Stimulated activated CD4-positive, alpha-beta T cell treated with anti-CD3 and anti-CD28 coated beads, Interleukin-4, amount 100 ng/mL, for 4 hours (primary cell): ENCODE measurements at regions not wholly inside any gene's neighbourhood (a gene's known extent, or its start where the extent isn't known, plus 50 kb on each side); places are given as distances from the start of the nearest gene placed in this dataset.

Experiments
- DNase-seq, 2 experiments: peaks; one replicate each; pipeline ENCODE4 v3.0.0-alpha.2; 2020

DNA sequence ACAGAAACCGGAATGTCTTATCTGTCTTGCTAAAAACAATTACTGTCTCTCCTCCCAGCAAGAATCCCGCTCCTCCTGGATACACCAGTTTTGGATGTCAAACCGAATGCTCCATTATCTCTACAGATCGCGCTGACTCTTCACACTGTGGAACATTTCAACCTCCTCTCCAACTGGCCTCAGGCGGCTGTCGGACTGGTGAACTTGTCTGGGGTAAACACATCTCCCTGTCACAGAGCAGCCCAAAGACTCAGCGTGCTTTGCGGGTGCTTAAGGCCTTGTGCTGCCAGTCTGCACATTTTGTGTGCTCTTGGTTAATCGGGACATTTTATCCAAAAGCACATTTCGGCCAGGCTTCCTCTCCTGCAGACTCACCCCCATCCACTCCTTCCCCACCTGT, 173.1 kb downstream of the ICOS start:
- no peak for DNase-seq

DNA sequence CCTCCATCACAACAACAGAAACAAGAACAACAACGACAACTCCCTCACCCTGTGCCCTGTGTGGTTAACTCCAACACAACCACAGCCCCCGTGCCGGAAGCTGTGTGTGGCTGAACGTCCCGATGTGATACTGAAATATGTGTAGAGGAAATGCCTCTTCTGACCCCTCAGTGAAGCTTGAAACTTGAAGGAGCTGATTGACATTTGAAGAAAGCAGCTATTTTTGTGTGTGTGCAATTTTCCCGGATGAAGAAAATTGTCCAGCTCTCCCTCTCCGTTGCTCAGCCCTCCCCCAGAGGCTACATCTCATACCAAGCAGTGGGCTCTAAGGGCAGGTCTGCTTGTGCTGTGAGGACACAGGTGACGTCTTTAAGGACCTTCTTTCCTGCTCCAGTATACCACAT, 173.8 kb downstream of the ICOS start:
- peak; percentile 26 to 42 for DNase-seq

DNA sequence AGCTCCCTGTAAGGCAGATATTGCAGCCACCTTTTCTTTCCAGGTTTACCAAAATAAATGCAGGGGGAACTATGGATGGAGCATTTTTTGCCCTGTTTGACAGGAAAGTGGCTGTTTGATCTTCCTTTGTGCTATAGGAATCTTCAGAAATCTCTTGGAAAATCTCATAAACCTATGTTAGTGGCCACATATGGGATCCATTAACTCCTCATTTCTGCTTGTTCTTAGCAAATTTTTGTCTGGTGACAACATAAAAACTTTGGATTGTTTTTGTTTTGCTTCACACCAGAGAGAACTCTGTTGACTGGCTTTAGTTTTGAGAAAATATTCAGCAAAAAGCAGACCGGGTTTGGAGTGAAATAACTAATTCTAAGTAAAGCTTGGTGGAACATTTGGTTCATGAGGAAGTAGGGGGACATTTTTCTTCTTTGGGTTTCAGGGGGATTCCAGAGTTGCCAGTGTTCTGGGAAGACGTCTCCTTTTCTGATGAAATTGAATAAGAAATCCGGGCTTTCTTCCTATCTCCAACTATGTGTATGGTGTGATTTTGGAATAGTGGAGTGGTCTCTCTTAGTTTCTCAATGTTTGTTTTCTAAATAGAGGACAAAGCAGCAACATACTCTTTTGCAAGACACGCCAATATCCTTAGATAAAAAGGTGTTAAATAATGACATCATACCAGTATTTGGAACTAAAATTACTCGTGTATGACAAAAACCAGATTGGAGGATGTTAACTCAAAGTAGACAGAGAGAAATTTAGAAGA, 174.4 kb downstream of the ICOS start:
- no peak for DNase-seq

DNA sequence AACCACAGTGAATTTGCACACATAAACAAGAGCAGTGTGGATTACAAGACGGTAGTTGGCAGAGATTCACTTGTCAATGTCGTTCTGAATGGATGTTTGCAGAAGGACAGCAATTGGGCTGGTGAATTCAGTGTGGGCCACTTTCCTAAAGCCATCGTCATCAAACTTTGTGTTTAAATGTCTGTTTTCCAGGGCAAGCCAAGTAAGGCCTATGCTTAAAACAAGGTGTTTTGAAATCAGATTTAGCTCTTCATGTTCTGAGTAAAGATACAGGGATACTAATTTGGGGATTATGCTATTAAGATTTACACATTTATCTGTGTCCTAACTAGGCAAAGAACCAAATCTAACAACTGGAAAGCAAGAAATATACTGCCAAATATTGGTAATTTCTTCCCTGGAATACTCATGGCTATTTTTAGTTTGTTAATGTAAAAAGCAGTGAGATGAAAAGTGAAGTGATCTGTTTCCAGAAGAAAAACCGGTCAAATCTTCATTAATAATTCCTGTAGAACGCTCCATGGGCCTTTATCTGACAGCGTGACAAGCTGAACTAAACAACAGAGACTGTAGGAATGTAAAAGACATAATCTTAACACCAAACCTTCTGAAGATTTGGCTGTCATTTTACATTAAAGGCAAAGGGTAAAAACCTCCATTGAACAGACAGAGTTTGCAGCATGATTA, 175.7 kb downstream of the ICOS start:
- no peak for DNase-seq

DNA sequence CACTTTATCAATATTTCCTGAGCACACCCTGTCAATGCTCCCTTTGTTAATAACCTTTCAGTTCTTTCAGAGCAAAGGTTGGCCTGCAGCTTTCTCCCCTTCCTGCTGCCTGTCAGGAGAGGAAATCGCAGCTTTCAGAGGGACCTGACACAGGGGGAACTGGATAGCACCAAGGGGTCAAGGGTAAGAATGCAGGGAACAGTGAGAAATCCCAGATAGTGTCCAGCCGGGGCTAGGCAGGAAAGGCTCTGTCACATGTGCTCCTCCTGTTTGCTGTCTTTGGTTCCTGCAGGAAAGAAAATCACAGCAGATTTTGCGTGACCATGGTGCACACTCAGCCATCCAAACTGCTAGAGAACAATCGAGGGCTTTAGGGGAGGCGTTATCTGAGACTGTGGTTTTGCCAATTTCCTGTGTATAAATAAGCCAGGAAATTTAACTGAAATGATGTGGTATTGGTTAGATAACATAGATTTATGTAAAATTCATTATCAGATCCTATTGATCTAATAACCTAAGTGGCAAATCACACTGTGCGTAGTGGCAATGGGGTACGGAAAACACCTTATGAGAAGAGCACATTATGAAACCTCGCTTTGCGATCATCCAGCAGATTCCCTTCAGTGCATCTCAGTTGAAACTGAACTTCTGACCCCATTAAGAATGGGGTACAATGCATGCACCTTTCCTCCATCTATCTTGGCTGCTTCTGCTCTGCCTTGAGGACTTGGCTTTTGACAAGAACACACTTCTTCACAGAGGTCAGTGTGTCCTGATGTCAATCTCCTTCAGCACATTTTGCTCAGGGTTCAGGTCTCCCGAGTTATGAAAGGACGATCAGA, 178.0 kb downstream of the ICOS start:
- DNase-seq = no peak

DNA sequence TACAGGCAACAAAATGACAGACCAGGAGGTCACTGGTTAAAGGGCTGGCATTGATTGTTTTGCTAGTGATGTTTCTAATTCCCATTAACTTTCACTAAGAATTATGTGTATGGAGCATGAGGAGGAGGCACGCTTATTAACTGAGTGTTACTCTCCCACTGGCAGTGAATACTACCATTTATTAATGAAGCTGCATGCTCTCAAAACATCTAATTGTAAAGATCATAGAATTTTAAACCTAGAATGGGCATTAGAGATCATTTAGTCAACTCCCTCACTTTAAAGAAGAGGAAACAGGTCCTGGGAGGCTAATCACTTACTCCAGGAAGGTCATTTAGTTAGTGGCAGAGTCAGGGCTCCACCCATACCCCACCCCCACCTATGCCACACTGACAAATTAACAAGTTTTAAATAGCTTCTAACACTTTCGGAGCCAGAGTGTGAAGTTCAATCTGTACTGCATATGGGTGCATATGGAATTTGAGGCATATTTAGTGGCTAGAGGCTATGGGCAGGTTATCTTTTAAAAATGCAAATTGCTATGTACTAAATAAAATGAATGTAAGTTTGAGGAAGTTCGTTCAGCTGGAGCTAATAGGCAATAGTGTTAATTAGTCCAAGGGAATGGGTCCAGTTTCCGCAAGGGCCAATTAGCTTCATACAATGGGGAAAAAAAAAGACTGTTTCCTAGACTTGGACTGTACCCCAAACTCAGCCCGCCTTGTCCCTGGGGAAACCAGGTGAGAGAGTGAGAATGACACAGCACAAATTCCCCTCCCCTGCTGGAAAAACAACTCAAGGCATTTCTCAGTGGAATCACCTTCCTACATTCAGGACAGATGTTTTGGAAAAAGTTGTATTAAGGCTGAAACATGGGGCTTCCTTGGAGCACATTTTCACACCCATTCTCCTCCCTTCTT, 178.8 kb downstream of the ICOS start:
- no peak for DNase-seq

DNA sequence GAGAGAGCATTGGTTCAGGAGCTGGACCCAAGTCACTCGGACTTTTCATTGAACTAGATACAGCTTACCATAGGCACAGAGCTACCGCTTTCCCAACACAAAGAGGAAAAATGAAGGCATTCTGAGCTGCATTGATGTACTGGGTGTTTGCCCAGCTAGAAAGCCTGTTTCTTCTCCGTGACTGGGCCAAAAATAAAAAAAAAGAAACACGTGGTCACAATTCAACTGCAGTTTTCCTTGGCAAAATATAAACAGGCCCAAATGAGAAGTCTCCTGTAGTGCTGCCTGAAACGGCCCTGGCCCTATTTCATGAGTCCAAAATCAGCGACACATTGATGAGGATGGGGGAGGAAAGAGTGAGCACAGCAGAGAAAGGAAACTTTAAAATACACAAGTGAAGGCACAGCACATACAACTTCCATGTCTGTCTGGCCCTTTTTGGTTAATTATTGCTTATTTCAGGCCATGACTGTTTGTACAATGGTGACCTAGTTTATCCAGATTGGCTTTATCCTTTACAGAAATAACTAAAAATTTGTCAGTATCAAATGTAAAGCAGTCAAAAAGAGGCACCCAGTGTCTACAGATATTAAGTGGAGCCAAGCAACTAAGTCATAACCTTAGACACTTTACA, 179.7 kb downstream of the ICOS start:
- no peak for DNase-seq

DNA sequence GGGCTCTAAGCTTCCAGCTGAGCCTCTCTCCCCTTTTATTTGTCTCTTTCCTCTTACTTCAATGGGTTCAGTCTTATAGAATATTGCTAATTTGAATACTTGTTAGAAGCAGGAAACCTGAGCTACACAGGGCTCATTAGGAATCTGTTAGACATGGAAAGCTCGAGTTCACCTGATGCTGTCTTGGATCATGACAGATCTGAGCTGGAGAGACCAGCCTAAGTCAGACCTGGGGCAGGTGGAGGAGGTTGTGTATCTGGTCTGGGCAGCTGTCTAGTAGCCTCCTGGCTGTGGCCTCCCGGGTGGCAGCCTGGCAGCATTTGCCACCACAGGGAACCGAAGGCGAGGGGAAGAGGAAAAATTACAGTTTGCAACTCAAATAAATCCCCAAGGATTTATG, 185.9 kb downstream of the ICOS start:
- no peak for DNase-seq

DNA sequence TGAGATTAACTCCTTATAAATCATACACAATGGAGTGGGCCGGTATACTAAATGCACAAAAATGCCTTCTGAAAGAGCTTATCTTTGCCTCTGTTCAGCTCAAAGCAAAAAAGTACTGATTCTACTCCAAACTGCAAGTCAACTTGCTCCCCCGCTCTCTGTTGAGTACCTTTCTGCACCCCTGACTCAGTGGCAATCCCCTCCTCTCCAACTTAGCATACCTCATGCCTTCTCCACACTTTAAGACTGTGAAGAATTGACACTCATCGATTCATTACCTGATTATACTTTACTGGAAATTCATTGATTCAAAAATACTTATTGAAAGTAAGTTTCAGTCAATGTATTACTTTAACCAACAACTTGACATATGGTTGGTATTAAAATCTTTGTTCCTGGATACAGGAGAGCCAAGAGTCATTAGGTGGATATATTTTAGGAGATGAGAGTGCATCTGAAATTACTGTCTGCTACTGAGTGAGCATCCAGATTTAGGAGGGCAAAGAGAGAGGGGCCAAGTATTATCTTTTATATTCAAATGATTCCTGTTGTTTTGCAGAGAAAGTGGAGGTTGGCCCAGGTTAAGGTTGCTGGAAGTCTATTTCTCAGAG, 187.7 kb downstream of the ICOS start:
- DNase-seq = no peak

DNA sequence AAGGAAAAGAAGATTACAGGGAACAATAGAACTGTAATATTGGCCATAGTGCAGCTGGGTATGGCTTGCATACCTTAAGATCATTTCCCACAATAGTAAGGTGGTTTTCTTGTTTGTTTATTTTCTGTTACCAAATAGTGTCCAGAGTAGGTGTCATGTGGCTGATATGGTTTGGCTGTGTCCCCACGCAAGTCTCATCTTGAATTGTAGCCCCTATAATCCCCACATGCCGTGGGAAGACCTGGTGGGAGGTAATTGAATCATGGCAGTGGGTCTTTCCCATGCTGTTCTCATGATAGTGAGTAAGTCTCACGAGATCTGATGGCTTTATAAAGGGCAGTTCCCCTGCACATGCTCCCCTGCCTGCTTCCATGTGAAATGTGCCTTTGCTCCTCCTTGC, 190.1 kb downstream of the ICOS start:
- no peak for DNase-seq

DNA sequence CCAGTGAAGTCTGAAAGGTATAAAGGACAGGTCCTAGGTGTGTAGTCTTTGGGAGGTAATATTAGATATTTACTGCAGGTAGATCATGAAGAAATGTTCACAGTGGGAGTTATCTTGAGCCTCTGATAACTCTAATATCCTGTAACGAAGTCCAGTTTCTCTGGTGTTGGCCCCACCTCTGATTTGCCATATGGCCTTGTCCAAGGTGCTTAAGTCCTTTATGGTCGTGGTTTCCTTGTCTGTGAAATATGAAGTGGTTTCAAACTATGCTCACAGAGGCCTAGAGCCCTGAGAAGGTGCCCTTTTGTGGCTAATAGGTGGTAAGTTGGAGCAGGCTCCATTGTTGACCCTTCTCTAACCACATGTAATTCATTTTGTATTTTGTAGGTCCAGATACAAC, 190.7 kb downstream of the ICOS start:
- DNase-seq = no peak

DNA sequence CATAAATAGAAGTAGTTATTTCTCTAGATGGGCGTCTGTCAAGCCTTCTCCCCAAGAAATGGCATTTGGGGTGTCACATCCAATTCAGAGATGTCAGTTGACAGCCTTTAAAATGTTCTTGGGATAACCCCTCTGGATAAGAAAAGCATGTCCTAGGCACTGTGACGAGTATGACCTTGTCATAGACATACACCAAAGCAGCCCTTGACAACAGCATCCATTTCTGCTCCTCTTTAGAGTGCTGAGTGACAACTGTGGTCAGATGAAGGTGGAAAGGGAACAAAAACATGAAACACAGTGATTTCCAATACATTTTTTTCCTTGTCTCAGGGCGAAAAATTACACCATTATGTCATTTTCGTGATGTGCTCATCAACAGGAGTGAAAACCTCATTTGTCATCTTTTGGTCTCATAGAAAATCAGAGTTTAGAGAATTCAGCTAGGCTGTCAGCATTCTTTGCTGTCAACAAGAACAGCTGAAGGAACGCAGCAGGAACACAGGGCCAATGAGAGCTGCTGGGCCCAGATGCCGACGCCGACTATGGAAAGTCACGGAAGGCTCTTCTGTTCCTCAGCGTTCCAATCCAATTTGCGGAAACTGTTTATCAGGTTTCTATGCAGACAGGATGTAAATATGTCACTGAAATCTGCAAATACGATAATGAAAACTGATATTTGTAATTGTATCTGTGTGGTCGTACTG, 193.2 kb downstream of the ICOS start:
- DNase-seq = no peak

DNA sequence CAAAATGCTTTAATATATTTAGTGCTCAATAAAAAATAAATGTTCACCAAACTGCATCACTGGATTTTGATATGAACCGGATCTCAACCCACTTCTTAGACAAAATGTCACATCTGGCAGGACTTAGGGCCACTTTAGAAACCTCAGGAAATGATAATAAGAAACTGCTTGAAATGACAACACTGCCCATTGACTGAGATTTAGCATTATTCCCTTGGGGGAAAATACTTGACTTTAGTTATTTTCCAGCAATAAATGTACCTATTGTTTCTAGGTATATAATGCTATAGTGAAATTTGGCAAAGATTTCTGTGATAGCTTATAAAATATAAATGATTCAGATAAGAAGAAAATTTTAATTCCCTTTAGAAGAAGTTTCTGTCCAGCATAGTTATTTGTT, 195.1 kb downstream of the ICOS start:
- no peak for DNase-seq

DNA sequence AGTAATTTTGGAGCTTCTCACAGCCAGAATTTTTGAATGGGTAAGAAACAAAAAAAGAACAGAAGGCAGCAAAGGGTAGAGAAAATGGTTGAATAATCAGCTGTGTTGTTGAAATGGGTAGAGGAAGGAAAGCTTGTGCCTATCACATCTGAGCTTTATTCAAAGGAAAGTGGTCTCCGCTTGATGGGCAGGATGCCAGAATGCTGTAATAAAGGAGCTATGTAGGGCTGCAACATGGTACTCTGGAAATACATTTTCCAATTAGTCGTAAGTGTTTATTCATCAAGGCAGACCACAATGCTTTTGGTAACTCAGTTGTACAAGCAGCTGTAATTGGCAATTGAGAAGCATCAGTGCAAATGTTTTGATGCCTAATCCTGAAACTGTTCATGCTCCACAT, 196.9 kb downstream of the ICOS start:
- DNase-seq = no peak

DNA sequence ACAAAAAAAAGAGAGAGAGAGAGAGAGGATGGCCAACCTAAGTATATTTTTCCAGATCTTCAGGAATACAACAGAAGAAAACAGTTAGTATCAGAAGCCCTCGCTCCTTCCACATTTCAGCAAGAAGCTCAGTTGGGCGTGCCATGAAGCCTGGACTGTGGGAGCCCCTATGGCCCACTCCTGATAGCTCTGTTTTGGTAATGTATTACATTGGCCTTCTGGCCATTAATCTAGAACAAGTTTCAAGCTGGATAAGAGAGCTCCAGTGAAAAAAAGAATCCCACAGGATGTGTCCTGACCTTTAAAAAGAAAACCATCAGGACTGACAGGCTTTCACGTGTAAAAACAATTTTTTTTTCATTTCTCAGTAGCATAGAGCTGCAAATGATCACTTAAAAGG, 197.9 kb downstream of the ICOS start:
- no peak for DNase-seq

DNA sequence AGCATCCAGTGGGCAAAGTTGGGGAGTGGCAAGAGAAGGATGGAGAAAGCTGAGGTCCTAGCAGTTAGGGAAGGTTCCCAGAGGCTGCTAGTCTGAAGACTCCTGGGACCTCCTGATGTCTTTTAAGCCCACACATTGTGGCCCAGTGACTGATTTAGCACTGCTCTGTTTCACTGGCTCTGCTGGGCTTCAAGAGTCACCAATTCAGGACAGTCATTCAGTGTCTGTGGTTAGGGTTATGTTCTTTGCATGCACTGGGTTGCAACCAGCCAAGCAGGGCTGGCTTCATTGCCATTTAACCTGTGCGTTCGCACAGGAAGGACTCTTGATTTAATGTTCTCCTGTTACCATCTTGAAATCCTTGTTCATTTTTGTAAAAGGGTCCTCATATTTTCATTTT, 199.2 kb downstream of the ICOS start:
- DNase-seq = no peak

DNA sequence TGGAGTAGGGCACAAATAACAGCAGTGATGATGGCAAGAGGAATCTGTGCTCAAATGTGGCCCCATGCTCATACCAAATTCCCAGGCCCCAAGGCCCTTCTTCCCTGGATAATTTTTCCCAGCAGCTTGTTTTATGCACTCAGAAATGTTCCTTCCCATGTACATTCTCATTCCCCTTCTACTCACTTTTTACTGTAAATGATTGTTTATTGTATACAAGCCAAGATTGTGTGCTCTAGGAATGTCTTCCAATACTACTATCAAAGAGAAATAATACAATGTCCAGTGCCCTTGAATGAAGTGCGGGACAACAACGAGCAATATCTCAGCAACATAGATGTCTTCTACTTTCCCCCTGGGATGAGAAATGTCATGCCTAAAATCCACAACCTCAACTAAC, 201.6 kb downstream of the ICOS start:
- DNase-seq = no peak

DNA sequence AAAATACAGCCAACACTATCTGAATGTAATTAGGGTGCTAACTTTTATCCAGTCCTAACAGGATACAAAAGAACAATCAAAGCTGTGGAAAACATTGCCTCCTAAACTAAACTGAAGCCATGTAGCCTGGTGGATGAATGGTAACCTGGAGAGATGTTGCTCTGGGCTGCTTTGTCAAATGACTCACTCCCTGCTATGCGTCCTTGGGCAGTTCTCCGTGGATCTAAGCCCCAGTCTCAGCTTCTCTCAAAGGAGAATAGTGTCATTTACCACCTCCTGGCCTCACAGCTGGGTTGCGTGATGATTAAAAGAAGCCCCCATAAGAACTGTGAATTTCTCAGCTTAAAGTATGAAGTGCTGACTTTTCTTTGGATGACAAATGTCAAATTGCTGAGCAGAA, 203.7 kb downstream of the ICOS start:
- no peak for DNase-seq

DNA sequence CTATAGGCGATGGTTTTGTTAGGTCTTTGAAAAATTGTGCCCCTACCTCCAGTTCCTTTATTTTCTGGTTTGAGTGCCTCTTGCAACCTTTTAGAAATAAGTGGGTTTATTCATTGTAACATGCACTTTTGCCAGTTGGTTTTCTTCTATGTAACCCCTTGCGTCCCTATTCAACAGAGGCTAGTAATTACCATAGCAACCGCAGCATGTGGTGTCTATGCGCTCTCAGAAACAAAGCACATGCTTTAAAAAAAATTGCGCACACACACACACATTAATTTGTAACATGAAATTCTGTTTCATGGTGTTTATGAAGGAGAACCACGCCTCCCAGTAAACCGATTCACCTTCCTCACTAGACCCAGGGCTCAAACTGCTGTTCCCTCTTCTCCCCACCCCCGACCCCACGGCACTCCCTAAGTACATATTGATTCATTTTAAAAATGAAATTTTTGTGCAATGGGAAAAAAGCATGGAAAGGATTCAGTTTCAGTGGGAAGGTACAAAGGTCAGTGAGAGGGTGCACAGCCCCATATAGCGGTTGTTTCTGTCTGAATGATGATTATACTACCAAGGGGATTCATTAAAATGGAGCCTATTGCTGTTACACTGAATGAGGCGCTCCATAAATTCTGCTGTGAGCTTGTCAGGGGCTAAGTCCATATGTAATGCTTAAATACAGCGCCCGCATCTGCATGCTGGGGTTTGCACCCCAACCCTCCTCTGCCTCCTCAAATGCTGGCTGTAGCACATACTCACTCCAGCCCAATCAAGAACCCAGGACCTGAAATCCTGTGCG, 206.9 kb downstream of the ICOS start:
- no peak for DNase-seq

DNA sequence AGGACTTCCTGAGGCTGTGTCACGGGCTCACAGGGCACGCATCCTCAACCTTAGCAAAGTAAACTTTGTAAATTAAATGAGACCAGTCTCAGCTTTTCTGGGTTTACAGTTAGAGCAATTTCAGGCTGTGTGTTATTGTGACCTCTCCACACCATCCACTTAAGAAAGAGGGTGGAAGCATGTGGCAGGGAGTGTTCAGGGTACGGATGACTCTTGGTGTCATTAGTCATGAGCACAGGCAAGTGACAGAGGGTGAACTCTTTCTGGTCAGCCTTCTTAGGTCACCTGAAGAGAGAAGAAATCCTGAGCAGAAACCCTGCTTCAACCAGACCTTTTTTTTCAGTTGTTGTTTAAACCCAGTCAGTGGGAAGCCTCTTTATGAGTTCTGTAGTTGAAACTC, 207.9 kb downstream of the ICOS start:
- DNase-seq = no peak
